ENCODE measurements at regions not wholly inside any gene's neighbourhood (a gene's known extent, or its start where the extent isn't known, plus 50 kb on each side); places are given as distances from the start of the nearest gene placed in this dataset.

DNA sequence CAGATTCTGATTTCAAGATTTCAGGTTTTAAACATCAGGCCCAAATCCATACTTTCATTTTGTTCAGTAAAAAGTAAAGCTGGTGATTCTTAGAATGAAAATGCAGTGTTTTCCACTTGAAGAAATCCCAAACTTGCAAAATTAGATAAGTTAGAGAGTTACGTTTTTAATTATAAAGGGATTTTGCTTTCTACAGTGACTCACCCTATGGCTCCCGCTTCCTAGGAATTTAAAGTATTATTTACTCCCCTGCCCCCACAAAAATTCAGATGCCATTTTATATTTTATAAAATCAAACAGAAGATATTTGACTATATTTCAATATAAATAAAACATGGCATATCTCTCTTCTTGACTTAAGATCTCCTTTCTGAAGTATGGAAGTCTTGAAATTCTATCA is 402.9 kb downstream of the ZSWIM6 start:
- 46 to 89% methylated on average over 2 of the region's 2 CpGs for WGBS, 2 donors
- H3K36me3 ChIP-seq = no peaks in the 10 kb centered on the region
- H3K4me3 ChIP-seq (replicated peaks in 1 of 3) = no peak overlapping the region
- H3K27ac ChIP-seq = no peak overlapping the region
- no peaks in the 10 kb centered on the region for H3K9me3 ChIP-seq
- no peak for DNase-seq
- H3K27me3 ChIP-seq = no peaks in the 10 kb centered on the region
- no peak for TF ChIP-seq POLR2A (IDR thresholded peaks at IDR 0.05)
- TF ChIP-seq, protein P1, sequence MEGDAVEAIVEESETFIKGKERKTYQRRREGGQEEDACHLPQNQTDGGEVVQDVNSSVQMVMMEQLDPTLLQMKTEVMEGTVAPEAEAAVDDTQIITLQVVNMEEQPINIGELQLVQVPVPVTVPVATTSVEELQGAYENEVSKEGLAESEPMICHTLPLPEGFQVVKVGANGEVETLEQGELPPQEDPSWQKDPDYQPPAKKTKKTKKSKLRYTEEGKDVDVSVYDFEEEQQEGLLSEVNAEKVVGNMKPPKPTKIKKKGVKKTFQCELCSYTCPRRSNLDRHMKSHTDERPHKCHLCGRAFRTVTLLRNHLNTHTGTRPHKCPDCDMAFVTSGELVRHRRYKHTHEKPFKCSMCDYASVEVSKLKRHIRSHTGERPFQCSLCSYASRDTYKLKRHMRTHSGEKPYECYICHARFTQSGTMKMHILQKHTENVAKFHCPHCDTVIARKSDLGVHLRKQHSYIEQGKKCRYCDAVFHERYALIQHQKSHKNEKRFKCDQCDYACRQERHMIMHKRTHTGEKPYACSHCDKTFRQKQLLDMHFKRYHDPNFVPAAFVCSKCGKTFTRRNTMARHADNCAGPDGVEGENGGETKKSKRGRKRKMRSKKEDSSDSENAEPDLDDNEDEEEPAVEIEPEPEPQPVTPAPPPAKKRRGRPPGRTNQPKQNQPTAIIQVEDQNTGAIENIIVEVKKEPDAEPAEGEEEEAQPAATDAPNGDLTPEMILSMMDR (IDR thresholded peaks at IDR 0.05) = no peak
- no peaks in the 10 kb centered on the region for H3K4me1 ChIP-seq
- intact Hi-C loops (cut with DNase I) = no loop called here

DNA sequence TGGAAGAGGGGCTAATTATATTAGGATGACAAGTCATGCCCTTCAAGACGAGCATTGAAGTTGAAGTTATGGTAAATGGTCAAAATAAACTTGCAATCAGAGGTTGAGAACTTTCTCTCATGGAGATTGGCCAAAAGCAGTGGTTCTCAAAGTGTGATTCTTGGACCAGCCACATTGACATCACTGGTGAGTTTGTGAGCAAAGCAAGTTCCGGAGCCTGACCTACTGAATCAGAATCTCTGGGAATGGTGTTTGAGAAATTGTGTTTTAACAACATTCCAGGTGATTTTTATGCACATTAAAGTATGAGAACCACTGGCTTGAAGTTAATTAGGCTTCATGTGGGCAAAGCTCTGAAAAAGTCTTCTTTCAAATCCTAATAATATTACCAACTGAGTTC is 403.5 kb downstream of the ZSWIM6 start:
- H3K36me3 ChIP-seq = no peaks in the 10 kb centered on the region

DNA sequence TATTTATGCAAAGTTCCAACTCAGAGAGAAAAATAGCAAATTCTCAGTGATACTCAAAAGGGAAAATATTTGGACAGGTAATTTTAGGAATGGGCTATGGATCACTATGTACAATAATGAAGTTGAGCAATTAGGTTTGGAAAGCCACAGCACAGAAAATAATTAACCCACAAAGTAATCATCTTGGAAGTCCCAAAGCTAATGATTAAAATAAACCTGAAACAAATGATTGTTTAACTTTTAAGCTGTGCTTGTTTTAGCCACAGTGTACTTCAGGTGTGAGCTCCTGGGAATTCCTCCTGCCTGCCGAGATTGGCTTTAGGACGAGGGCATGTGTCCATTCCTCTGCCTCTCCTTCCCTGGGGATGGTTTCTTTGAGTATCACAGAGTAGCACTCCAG is 403.9 kb downstream of the ZSWIM6 start:
- H3K27ac ChIP-seq = no peak overlapping the region
- WGBS, 2 donors = 40 to 62% methylated on average over 2 of the region's 2 CpGs
- H3K27me3 ChIP-seq = no peaks in the 10 kb centered on the region
- no peaks in the 10 kb centered on the region for H3K36me3 ChIP-seq
- no peaks in the 10 kb centered on the region for H3K9me3 ChIP-seq
- intact Hi-C loops (cut with DNase I) = no loop called here
- H3K4me3 ChIP-seq (replicated peaks in 1 of 3) = no peak overlapping the region
- TF ChIP-seq, protein P1 (IDR thresholded peaks at IDR 0.05) = no peak
- TF ChIP-seq POLR2A (IDR thresholded peaks at IDR 0.05) = no peak
- no peak for DNase-seq
- H3K4me1 ChIP-seq = no peaks in the 10 kb centered on the region

More for the DNA sequence above, 403.5 kb downstream of the ZSWIM6 start:
- H3K4me1 ChIP-seq = no peaks in the 10 kb centered on the region
- intact Hi-C loops (cut with DNase I) = no loop called here
- H3K27ac ChIP-seq = no peak overlapping the region
- no peaks in the 10 kb centered on the region for H3K27me3 ChIP-seq
- TF ChIP-seq POLR2A (IDR thresholded peaks at IDR 0.05) = no peak
- TF ChIP-seq, protein P1 (IDR thresholded peaks at IDR 0.05) = no peak
- WGBS, 2 donors = 86 to 94% methylated on average over 2 of the region's 2 CpGs
- no peaks in the 10 kb centered on the region for H3K9me3 ChIP-seq
- no peak overlapping the region for H3K4me3 ChIP-seq (replicated peaks in 1 of 3)
- DNase-seq = no peak

DNA sequence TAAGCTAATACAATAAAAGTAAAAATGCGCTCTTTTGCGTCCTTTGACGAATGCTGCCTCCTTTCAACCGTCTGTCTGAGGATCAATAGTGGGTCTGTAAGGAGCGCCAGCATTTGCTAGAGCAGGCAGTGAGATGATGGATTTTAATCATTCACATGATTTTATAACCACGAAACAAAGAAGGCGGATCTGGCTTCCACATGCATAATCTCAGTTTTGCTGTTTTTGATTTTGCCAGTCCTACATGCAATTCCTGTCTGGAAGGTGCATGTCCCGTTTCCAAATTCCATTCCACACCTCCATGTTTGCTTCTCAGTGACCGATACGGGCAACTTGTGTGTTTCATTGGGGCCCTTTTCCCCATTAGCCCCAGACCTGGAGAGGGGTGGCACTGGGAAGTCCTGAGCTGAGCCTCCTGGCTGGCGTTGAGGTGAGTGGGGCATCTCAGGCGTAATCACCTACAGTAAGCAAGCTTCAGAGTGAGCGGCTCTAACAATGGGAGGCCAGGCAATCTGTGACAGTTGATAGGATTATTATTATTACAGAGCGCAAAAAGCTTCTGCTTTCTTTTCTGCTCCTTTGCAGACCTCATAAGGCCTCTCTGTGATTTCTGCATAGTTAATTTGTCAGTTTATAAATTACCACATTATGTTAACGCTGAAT is 405.4 kb downstream of the ZSWIM6 start:
- no peaks in the 10 kb centered on the region for H3K27me3 ChIP-seq
- 94 to 95% methylated on average over 15 of the region's 15 CpGs for WGBS, 2 donors
- intact Hi-C loops (cut with DNase I) = no loop called here

DNA sequence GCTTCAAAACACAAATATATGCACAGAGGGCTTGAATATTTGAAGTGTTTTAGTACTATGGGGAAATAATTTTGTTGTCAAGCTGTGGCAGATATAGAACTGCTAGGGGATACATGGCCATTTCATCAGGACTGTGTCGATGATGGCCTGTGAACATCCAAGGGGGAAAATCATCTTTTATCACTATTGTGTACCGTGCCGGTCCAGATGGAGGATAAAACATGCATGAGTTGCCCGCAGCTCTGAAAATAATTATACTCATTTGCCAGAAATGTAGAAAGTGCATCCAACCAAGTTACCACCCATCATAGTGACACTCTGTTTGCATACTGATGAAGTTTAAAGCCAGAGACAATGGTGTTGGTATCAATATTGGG is 405.9 kb downstream of the ZSWIM6 start:
- Histone ChIP-seq H3K27ac (no peak overlapping the region), H3K9me3 (no peaks in the 10 kb centered on the region), H3K4me1 (no peaks in the 10 kb centered on the region), H3K4me3 (replicated peaks in 1 of 3) (no peak overlapping the region), H3K27me3 (no peaks in the 10 kb centered on the region), H3K36me3 (no peaks in the 10 kb centered on the region)
- no peak for TF ChIP-seq POLR2A (IDR thresholded peaks at IDR 0.05)
- intact Hi-C loops (cut with DNase I) = no loop called here
- WGBS, 2 donors = 91 to 93% methylated on average over 4 of the region's 4 CpGs
- no peak for DNase-seq

More for the DNA sequence above, 405.4 kb downstream of the ZSWIM6 start:
- no peak overlapping the region for H3K27ac ChIP-seq
- H3K4me3 ChIP-seq (replicated peaks in 1 of 3) = no peak overlapping the region
- no peak for DNase-seq
- H3K4me1 ChIP-seq = no peaks in the 10 kb centered on the region
- H3K36me3 ChIP-seq = no peaks in the 10 kb centered on the region
- TF ChIP-seq POLR2A (IDR thresholded peaks at IDR 0.05) = no peak
- TF ChIP-seq, protein P1 (IDR thresholded peaks at IDR 0.05) = no peak
- no peaks in the 10 kb centered on the region for H3K9me3 ChIP-seq
